ENCODE measurements at regions not wholly inside any gene's neighbourhood (a gene's known extent, or its start where the extent isn't known, plus 50 kb on each side); places are given as distances from the start of the nearest gene placed in this dataset.

- no peak overlapping the region for H3K4me3 ChIP-seq (ENCODE audit: low read depth, low read length)
- no peak for DNase-seq (ENCODE audit: low read depth)
- TF ChIP-seq, protein P1, sequence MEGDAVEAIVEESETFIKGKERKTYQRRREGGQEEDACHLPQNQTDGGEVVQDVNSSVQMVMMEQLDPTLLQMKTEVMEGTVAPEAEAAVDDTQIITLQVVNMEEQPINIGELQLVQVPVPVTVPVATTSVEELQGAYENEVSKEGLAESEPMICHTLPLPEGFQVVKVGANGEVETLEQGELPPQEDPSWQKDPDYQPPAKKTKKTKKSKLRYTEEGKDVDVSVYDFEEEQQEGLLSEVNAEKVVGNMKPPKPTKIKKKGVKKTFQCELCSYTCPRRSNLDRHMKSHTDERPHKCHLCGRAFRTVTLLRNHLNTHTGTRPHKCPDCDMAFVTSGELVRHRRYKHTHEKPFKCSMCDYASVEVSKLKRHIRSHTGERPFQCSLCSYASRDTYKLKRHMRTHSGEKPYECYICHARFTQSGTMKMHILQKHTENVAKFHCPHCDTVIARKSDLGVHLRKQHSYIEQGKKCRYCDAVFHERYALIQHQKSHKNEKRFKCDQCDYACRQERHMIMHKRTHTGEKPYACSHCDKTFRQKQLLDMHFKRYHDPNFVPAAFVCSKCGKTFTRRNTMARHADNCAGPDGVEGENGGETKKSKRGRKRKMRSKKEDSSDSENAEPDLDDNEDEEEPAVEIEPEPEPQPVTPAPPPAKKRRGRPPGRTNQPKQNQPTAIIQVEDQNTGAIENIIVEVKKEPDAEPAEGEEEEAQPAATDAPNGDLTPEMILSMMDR (conservative IDR thresholded peaks at IDR 0.05; ENCODE audit: low read depth, low read length): no peak
Measured at GRCh38 chr3:5068531-5069050, 53.5 kb upstream of the ARL8B start.

DNA sequence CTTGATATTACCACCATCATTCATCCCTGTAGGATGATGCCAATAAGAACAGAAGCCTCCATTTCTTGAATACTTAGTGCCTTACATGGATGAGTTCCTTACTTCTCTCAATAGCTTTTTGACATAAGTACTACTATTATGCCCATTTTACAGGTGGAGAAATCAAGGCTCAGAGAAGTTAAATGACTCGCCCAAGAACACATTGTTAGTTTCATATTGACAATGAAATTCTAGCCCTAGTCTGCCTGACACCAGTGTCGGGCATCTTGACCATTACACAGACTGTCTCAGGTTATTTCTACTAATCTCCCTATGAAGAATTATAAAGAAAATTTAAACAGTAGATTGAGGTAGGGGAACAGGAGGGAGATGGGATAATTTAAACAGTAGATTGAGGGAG is 52.5 kb upstream of the ARL8B start:
- DNase-seq (ENCODE audit: low read depth): no peak
- TF ChIP-seq, protein P1 (conservative IDR thresholded peaks at IDR 0.05; ENCODE audit: low read depth, low read length): no peak
- no peak overlapping the region for H3K4me3 ChIP-seq (ENCODE audit: low read depth, low read length)

GRCh38 chr3:5071061-5071460 is 51.0 kb upstream of the ARL8B start:
- DNase-seq (ENCODE audit: low read depth): no peak
- no peak overlapping the region for H3K4me3 ChIP-seq (ENCODE audit: low read depth, low read length)
- TF ChIP-seq, protein P1 (conservative IDR thresholded peaks at IDR 0.05; ENCODE audit: low read depth, low read length): no peak

GRCh38 chr3:5072100-5072816 is 49.8 kb upstream of the ARL8B start:
- TF ChIP-seq, protein P1 (conservative IDR thresholded peaks at IDR 0.05; ENCODE audit: low read depth, low read length): no peak
- no peak overlapping the region for H3K4me3 ChIP-seq (ENCODE audit: low read depth, low read length)
- no peak for DNase-seq (ENCODE audit: low read depth)
